WTC11 (cell line): ENCODE measurements at regions not wholly inside any gene's neighbourhood (a gene's known extent, or its start where the extent isn't known, plus 50 kb on each side); places are given as distances from the start of the nearest gene placed in this dataset.

Source experiments
- ATAC-seq: fragments of 200-7000 bp; cut with Tn5 transposase; 2 replicates; pipeline ENCODE4 v1.10.0; 2021; ENCODE audit warnings: mild to moderate bottlenecking, moderate library complexity
- CTCF ChIA-PET: fragments of 300-600 bp; sonication (Branson Sonifier 250); formaldehyde crosslinking; loops from one replicate; lab custom pipeline; 2021; ENCODE audit warnings: antibody characterized with exemption; lab: Charles Lee
- POLR2A ChIA-PET: fragments of 350-600 bp; sonication (Branson Sonifier 250); formaldehyde crosslinking; loops from one replicate; lab custom pipeline; 2021; ENCODE audit warnings: antibody characterized with exemption; lab: Charles Lee
- DNase-seq: peaks from one replicate; pipeline ENCODE4 v3.0.0; 2021; ENCODE audit warnings: low spot score
- H3K27ac Mint-ChIP-seq: 2 replicates; pipeline ENCODE4 v1.8.0; 2021; ENCODE audit warnings: mixed read lengths
- H3K27me3 Mint-ChIP-seq: 2 replicates; pipeline ENCODE4 v1.8.0; 2021; ENCODE audit warnings: low read depth, mild to moderate bottlenecking, moderate library complexity, mixed read lengths
- H3K36me3 Mint-ChIP-seq: 2 replicates; pipeline ENCODE4 v1.8.0; 2021; ENCODE audit warnings: mixed read lengths
- H3K4me1 Mint-ChIP-seq: 2 replicates; pipeline ENCODE4 v1.8.0; 2022; ENCODE audit warnings: mixed read lengths
- H3K4me3 Mint-ChIP-seq: 2 replicates; pipeline ENCODE4 v1.8.0; 2021; ENCODE audit warnings: mild to moderate bottlenecking, moderate library complexity, mixed read lengths
- H3K9me3 Mint-ChIP-seq: 2 replicates; pipeline ENCODE4 v1.8.0; 2021; ENCODE audit warnings: mixed read lengths
- CBFB ChIP-seq: sonication (generic); formaldehyde crosslinking; IDR thresholded peaks from 2 replicates; pipeline ENCODE4 v1.8.1; 2022; ENCODE audit warnings: mild to moderate bottlenecking, low read depth, missing genetic modification reagents
- CREB1 ChIP-seq: sonication (generic); formaldehyde crosslinking; IDR thresholded peaks from 2 replicates; pipeline ENCODE4 v1.8.0; 2023; ENCODE audit warnings: mild to moderate bottlenecking, missing genetic modification reagents
- ELF4 ChIP-seq: sonication (generic); formaldehyde crosslinking; IDR thresholded peaks from 2 replicates; pipeline ENCODE4 v1.8.1; 2022; ENCODE audit warnings: low read depth, mild to moderate bottlenecking, moderate library complexity, missing genetic modification reagents
- IRF2 ChIP-seq: sonication (generic); formaldehyde crosslinking; IDR thresholded peaks from 2 replicates; pipeline ENCODE4 v1.8.0; 2022; ENCODE audit warnings: low read depth, missing genetic modification reagents, borderline replicate concordance
- JUN ChIP-seq: sonication (generic); formaldehyde crosslinking; IDR thresholded peaks from 2 replicates; pipeline ENCODE4 v1.8.0; 2023; ENCODE audit warnings: mild to moderate bottlenecking, missing genetic modification reagents
- KAT7 ChIP-seq: sonication (generic); formaldehyde crosslinking; IDR thresholded peaks from 2 replicates; pipeline ENCODE4 v1.8.1; 2023; ENCODE audit warnings: missing genetic modification reagents, mild to moderate bottlenecking, borderline replicate concordance
- MYBL2 ChIP-seq: sonication (generic); formaldehyde crosslinking; IDR thresholded peaks from 2 replicates; pipeline ENCODE4 v1.8.1; 2023; ENCODE audit warnings: mild to moderate bottlenecking, moderate library complexity, missing genetic modification reagents
- NR3C1 ChIP-seq: sonication (generic); formaldehyde crosslinking; conservative IDR thresholded peaks from 2 replicates; pipeline ENCODE4 v1.8.1; 2023; ENCODE audit warnings: low read depth, mild to moderate bottlenecking, missing genetic modification reagents
- SMAD3 ChIP-seq: sonication (generic); formaldehyde crosslinking; IDR thresholded peaks from 2 replicates; pipeline ENCODE4 v1.8.0; 2022; ENCODE audit warnings: missing genetic modification reagents, mild to moderate bottlenecking, borderline replicate concordance
- SMAD4 ChIP-seq: sonication (generic); formaldehyde crosslinking; IDR thresholded peaks from 2 replicates; pipeline ENCODE4 v1.8.0; 2022; ENCODE audit warnings: mild to moderate bottlenecking, missing genetic modification reagents
- SP1 ChIP-seq: sonication (generic); formaldehyde crosslinking; conservative IDR thresholded peaks from 2 replicates; pipeline ENCODE4 v1.8.1; 2022; ENCODE audit warnings: missing genetic modification reagents
- TEAD1 ChIP-seq: sonication (generic); formaldehyde crosslinking; IDR thresholded peaks from 2 replicates; pipeline ENCODE4 v1.8.0; 2022; ENCODE audit warnings: mild to moderate bottlenecking, missing genetic modification reagents
- TEAD4 ChIP-seq: sonication (generic); formaldehyde crosslinking; IDR thresholded peaks from 2 replicates; pipeline ENCODE4 v1.8.0; 2022; ENCODE audit warnings: mild to moderate bottlenecking, missing genetic modification reagents
- ZNF138 ChIP-seq: sonication (generic); formaldehyde crosslinking; conservative IDR thresholded peaks from 2 replicates; pipeline ENCODE4 v1.8.1; 2022; ENCODE audit warnings: mild to moderate bottlenecking, moderate library complexity, missing genetic modification reagents
- TF ChIP-seq, protein P1 (sequence below): sonication (generic); formaldehyde crosslinking; IDR thresholded peaks from 2 replicates; pipeline ENCODE4 v1.8.0; 2022; ENCODE audit warnings: missing genetic modification reagents
- TF ChIP-seq, protein P2 (sequence below): sonication (generic); formaldehyde crosslinking; IDR thresholded peaks from 2 replicates; pipeline ENCODE4 v1.8.1; 2022; ENCODE audit warnings: low read depth, missing genetic modification reagents, borderline replicate concordance
- TF ChIP-seq, protein P3 (sequence below): sonication (generic); formaldehyde crosslinking; IDR thresholded peaks from 2 replicates; pipeline ENCODE4 v1.8.0; 2022; ENCODE audit warnings: mild to moderate bottlenecking, missing genetic modification reagents
- TF ChIP-seq, protein P4 (sequence below): sonication (generic); formaldehyde crosslinking; IDR thresholded peaks from 2 replicates; pipeline ENCODE4 v1.8.0; 2022; ENCODE audit warnings: mild to moderate bottlenecking, missing genetic modification reagents
- TF ChIP-seq, protein P5 (sequence below): sonication (generic); formaldehyde crosslinking; IDR thresholded peaks from 2 replicates; pipeline ENCODE4 v1.8.1; 2023; ENCODE audit warnings: mild to moderate bottlenecking, moderate library complexity, missing genetic modification reagents
- TF ChIP-seq, protein P6 (sequence below): fragments of 250-450 bp; sonication (Bioruptor Pico); conservative IDR thresholded peaks from 2 replicates; pipeline ENCODE4 v1.9.0; 2021; ENCODE audit warnings: mild to moderate bottlenecking
- TF ChIP-seq, protein P7 (sequence below): sonication (generic); formaldehyde crosslinking; IDR thresholded peaks from 2 replicates; pipeline ENCODE4 v1.8.1; 2022; ENCODE audit warnings: mild to moderate bottlenecking, moderate library complexity, missing genetic modification reagents
- TF ChIP-seq, protein P8 (sequence below): sonication (generic); formaldehyde crosslinking; IDR thresholded peaks from 2 replicates; pipeline ENCODE4 v1.8.1; 2022; ENCODE audit warnings: mild to moderate bottlenecking, missing genetic modification reagents, moderate library complexity, borderline replicate concordance

DNA sequence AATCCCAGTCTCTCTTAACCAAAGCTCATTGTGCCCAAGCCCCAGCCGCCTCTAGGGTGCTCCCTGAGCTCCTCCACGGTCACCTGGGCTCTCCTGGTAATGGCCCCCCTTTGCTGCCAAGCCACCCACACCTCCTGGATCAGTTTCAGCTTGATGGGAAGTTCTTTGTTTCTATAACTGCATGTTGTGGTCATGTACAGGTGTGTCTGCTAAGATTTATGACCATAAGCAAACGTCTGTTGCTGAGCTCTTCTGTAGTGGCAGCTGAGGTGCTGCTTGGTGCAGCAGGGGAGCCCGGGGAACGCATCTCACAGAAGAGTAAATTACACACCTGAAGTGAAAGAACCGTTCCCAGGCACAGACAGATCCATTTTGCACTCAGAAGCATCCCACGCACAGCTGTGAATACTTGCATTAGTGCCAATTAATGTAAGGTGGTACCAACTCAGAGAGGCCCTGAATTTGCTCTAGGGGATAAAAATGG, 194.6 kb upstream of the ARID1B start:
- ChIA-PET POLR2A (no interaction called here), CTCF (interaction anchor here (1.4 kb wide), 1 partner anchor 36 kb away, joined by 6 read pairs; no protein-coding TSS in a partner anchor)
- ATAC-seq (no peak), DNase-seq (no peak)
- H3K36me3 Mint-ChIP-seq, result peaks cover 10% of the 10 kb centered on the region
- TF ChIP-seq, protein P1, sequence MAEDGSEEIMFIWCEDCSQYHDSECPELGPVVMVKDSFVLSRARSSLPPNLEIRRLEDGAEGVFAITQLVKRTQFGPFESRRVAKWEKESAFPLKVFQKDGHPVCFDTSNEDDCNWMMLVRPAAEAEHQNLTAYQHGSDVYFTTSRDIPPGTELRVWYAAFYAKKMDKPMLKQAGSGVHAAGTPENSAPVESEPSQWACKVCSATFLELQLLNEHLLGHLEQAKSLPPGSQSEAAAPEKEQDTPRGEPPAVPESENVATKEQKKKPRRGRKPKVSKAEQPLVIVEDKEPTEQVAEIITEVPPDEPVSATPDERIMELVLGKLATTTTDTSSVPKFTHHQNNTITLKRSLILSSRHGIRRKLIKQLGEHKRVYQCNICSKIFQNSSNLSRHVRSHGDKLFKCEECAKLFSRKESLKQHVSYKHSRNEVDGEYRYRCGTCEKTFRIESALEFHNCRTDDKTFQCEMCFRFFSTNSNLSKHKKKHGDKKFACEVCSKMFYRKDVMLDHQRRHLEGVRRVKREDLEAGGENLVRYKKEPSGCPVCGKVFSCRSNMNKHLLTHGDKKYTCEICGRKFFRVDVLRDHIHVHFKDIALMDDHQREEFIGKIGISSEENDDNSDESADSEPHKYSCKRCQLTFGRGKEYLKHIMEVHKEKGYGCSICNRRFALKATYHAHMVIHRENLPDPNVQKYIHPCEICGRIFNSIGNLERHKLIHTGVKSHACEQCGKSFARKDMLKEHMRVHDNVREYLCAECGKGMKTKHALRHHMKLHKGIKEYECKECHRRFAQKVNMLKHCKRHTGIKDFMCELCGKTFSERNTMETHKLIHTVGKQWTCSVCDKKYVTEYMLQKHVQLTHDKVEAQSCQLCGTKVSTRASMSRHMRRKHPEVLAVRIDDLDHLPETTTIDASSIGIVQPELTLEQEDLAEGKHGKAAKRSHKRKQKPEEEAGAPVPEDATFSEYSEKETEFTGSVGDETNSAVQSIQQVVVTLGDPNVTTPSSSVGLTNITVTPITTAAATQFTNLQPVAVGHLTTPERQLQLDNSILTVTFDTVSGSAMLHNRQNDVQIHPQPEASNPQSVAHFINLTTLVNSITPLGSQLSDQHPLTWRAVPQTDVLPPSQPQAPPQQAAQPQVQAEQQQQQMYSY (CRISPR knock-in tag), result no peak
- TF ChIP-seq, protein P2, sequence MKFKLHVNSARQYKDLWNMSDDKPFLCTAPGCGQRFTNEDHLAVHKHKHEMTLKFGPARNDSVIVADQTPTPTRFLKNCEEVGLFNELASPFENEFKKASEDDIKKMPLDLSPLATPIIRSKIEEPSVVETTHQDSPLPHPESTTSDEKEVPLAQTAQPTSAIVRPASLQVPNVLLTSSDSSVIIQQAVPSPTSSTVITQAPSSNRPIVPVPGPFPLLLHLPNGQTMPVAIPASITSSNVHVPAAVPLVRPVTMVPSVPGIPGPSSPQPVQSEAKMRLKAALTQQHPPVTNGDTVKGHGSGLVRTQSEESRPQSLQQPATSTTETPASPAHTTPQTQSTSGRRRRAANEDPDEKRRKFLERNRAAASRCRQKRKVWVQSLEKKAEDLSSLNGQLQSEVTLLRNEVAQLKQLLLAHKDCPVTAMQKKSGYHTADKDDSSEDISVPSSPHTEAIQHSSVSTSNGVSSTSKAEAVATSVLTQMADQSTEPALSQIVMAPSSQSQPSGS (CRISPR knock-in tag), result no peak
- no peak for TF ChIP-seq NR3C1 (CRISPR knock-in tag)
- TF ChIP-seq SP1 (CRISPR knock-in tag), result no peak
- TF ChIP-seq JUN, result no peak
- TF ChIP-seq TEAD4 (CRISPR knock-in tag), result no peak
- TF ChIP-seq SMAD4, result no peak
- TF ChIP-seq TEAD1 (CRISPR knock-in tag), result no peak
- TF ChIP-seq ZNF138 (CRISPR knock-in tag), result no peak
- TF ChIP-seq, protein P3, sequence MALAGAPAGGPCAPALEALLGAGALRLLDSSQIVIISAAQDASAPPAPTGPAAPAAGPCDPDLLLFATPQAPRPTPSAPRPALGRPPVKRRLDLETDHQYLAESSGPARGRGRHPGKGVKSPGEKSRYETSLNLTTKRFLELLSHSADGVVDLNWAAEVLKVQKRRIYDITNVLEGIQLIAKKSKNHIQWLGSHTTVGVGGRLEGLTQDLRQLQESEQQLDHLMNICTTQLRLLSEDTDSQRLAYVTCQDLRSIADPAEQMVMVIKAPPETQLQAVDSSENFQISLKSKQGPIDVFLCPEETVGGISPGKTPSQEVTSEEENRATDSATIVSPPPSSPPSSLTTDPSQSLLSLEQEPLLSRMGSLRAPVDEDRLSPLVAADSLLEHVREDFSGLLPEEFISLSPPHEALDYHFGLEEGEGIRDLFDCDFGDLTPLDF (CRISPR knock-in tag), result no peak
- TF ChIP-seq ELF4 (CRISPR knock-in tag), result no peak
- no peak for TF ChIP-seq MYBL2
- no peaks in the 10 kb centered on the region for H3K27me3 Mint-ChIP-seq
- no peak overlapping the region for H3K4me3 Mint-ChIP-seq
- no peak overlapping the region for H3K27ac Mint-ChIP-seq
- peaks cover 8% of the 10 kb centered on the region; the same call in 1 of the 2 replicates for H3K4me1 Mint-ChIP-seq
- H3K9me3 Mint-ChIP-seq, result peaks cover 47% of the 10 kb centered on the region

DNA sequence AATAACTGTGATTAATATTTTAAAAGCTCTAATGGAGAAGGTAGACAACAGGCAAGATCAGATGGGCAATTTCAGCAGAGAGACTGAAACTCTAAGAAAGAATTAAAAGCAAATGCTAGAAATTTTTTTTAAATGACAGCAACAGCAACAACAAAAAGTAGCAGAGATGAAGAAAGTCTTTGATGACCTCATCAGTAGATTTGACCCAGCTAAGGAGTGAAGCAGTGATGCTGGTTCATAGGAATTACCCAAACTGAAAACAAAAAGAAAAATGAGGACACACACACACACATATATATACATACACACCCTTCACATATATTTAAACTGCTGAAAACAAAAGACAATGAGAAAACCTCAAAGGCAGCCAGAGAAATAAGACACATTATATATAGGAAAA, 197.6 kb upstream of the ARID1B start:
- ChIA-PET POLR2A (no interaction called here), CTCF (no interaction called here)
- Mint-ChIP-seq H3K27me3 (no peaks in the 10 kb centered on the region; the same call in 1 of the 2 replicates), H3K4me3 (no peak overlapping the region), H3K27ac (no peak overlapping the region), H3K4me1 (no peaks in the 10 kb centered on the region), H3K36me3 (peaks cover 22% of the 10 kb centered on the region), H3K9me3 (peaks cover 60% of the 10 kb centered on the region)
- DNase-seq (no peak), ATAC-seq (no peak)
- no peak for TF ChIP-seq CREB1
- TF ChIP-seq, protein P4, sequence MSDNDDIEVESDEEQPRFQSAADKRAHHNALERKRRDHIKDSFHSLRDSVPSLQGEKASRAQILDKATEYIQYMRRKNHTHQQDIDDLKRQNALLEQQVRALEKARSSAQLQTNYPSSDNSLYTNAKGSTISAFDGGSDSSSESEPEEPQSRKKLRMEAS (CRISPR knock-in tag), result no peak
- TF ChIP-seq IRF2, result no peak
- TF ChIP-seq, protein P5, sequence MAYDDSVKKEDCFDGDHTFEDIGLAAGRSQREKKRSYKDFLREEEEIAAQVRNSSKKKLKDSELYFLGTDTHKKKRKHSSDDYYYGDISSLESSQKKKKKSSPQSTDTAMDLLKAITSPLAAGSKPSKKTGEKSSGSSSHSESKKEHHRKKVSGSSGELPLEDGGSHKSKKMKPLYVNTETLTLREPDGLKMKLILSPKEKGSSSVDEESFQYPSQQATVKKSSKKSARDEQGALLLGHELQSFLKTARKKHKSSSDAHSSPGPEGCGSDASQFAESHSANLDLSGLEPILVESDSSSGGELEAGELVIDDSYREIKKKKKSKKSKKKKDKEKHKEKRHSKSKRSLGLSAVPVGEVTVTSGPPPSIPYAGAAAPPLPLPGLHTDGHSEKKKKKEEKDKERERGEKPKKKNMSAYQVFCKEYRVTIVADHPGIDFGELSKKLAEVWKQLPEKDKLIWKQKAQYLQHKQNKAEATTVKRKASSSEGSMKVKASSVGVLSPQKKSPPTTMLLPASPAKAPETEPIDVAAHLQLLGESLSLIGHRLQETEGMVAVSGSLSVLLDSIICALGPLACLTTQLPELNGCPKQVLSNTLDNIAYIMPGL (CRISPR knock-in tag), result no peak
- TF ChIP-seq CBFB (CRISPR knock-in tag), result no peak
- TF ChIP-seq KAT7 (CRISPR knock-in tag), result no peak
- no peak for TF ChIP-seq SMAD3 (CRISPR knock-in tag)
- TF ChIP-seq, protein P6, sequence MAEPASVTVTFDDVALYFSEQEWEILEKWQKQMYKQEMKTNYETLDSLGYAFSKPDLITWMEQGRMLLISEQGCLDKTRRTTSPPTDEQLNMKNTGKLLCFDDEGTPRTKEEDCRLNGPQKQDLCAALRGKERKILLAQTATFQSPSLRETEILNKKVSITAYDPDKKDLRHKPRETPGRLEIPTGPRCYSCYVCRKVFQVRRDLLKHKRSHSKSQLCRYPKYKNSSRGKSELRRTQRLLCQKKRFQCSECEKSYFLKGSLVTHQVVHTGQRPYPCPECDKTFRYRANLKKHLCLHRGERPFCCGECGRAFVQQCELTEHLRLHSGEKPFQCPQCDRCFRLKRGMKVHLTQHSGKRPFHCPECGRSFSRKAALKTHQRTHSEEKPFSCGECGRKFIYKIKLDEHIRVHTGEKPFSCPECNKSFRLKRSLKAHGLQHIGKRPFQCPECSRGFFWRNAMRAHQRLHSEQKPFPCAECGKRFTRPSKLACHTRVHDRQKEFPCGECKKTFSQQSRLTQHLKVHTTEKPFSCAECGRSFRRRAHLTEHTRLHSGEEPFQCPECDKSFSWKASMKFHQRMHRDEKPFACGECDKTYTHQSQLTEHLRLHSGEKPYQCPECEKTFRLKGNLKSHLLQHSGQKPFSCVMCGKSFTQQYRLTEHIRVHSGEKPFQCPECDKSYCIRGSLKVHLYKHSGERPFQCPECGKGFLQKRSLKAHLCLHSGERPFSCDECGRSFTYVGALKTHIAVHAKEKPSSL (CRISPR knock-in tag), result no peak
- TF ChIP-seq, protein P7, sequence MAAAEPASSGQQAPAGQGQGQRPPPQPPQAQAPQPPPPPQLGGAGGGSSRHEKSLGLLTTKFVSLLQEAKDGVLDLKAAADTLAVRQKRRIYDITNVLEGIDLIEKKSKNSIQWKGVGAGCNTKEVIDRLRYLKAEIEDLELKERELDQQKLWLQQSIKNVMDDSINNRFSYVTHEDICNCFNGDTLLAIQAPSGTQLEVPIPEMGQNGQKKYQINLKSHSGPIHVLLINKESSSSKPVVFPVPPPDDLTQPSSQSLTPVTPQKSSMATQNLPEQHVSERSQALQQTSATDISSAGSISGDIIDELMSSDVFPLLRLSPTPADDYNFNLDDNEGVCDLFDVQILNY (CRISPR knock-in tag), result no peak
- TF ChIP-seq, protein P8, sequence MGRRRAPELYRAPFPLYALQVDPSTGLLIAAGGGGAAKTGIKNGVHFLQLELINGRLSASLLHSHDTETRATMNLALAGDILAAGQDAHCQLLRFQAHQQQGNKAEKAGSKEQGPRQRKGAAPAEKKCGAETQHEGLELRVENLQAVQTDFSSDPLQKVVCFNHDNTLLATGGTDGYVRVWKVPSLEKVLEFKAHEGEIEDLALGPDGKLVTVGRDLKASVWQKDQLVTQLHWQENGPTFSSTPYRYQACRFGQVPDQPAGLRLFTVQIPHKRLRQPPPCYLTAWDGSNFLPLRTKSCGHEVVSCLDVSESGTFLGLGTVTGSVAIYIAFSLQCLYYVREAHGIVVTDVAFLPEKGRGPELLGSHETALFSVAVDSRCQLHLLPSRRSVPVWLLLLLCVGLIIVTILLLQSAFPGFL (CRISPR knock-in tag), result no peak
